A549 (cell line): ENCODE measurements at regions not wholly inside any gene's neighbourhood (a gene's known extent, or its start where the extent isn't known, plus 50 kb on each side); places are given as distances from the start of the nearest gene placed in this dataset.

ENCODE experiments used
- BHLHE40 ChIP-seq: IDR thresholded peaks from 2 replicates; pipeline ENCODE4 v1.6.1; 2012; ENCODE audit warnings: low read depth, low read length, inconsistent platforms
- CEBPB ChIP-seq, 2 experiments: fragments of >200 bp in 1 of 2; sonication (Bioruptor Twin) in 1 of 2; formaldehyde crosslinking in 1 of 2; IDR thresholded peaks; 2 replicates each; pipeline ENCODE4 v1.6.1; 2012 to 2016
- CHD2 ChIP-seq: fragments of 150-350 bp; IDR thresholded peaks from 2 replicates; pipeline ENCODE4 v1.6.1; 2014; ENCODE audit warnings: low read length; ENCODE audit not compliant: partially characterized antibody
- ESRRA ChIP-seq: fragments of 150-350 bp; IDR thresholded peaks from 2 replicates; pipeline ENCODE4 v1.6.1; 2014; ENCODE audit warnings: mild to moderate bottlenecking, low read length, borderline replicate concordance
- JUN ChIP-seq, 2 experiments: fragments of >200 bp; sonication (Bioruptor Twin); formaldehyde crosslinking; IDR thresholded peaks; 2 replicates in 1 of 2; 3 replicates in 1 of 2; pipeline ENCODE4 v1.6.1; 2016 to 2017
- KDM1A ChIP-seq: fragments of 200-600 bp; sonication (generic); IDR thresholded peaks from 2 replicates; pipeline ENCODE4 v1.6.1; 2016; ENCODE audit warnings: low read depth, mild to moderate bottlenecking
- MYC ChIP-seq: IDR thresholded peaks from 2 replicates; pipeline ENCODE4 v1.6.1; 2012; ENCODE audit warnings: mild to moderate bottlenecking, inconsistent platforms, low read length, improper control_type of control experiment, borderline replicate concordance
- POLR2A ChIP-seq: IDR thresholded peaks from 2 replicates; pipeline ENCODE4 v1.6.1; 2012; ENCODE audit warnings: mild to moderate bottlenecking, low read length
- SMC3 ChIP-seq: fragments of >200 bp; sonication (Bioruptor Twin); formaldehyde crosslinking; IDR thresholded peaks from 3 replicates; pipeline ENCODE4 v1.6.1; 2018; ENCODE audit warnings: inconsistent platforms
- TP53 ChIP-seq: fragments of 250-450 bp; sonication (Bioruptor Pico); IDR thresholded peaks from 2 replicates; pipeline ENCODE4 v1.5.0; 2021; ENCODE audit warnings: mild to moderate bottlenecking, moderate library complexity
- TF ChIP-seq, protein P1 (sequence below): fragments of >200 bp; sonication (Bioruptor Twin); formaldehyde crosslinking; IDR thresholded peaks from 3 replicates; pipeline ENCODE4 v1.5.1; 2016
- TF ChIP-seq, protein P2 (sequence below): fragments of 200-600 bp; sonication (generic); IDR thresholded peaks from 2 replicates; pipeline ENCODE4 v1.6.1; 2016; ENCODE audit warnings: antibody characterized with exemption, mild to moderate bottlenecking, moderate library complexity
- TF ChIP-seq, protein P3 (sequence below): fragments of 150-350 bp; IDR thresholded peaks from 2 replicates; pipeline ENCODE4 v1.6.1; 2014; ENCODE audit warnings: low read depth, mild to moderate bottlenecking, low read length

DNA sequence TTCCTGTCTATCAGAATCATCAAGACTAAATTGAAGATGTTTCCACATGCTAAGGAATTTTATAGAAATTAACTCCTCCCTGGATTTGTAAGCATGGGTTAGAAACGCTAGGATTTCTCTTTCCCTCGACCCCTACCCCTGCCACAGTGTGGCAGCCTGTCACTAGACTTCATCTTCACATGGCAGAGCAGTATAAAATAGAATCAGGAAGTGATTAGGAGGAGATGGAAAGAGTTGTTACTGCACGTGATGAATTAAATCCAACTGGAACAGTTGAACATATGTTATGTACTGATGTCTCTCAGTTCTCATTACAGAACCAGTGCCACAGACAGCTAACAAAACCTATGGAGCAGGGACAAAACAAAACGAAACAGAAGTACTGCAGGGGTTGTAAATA is 130.0 kb upstream of the BNIP2 start:
- TF ChIP-seq, protein P1, sequence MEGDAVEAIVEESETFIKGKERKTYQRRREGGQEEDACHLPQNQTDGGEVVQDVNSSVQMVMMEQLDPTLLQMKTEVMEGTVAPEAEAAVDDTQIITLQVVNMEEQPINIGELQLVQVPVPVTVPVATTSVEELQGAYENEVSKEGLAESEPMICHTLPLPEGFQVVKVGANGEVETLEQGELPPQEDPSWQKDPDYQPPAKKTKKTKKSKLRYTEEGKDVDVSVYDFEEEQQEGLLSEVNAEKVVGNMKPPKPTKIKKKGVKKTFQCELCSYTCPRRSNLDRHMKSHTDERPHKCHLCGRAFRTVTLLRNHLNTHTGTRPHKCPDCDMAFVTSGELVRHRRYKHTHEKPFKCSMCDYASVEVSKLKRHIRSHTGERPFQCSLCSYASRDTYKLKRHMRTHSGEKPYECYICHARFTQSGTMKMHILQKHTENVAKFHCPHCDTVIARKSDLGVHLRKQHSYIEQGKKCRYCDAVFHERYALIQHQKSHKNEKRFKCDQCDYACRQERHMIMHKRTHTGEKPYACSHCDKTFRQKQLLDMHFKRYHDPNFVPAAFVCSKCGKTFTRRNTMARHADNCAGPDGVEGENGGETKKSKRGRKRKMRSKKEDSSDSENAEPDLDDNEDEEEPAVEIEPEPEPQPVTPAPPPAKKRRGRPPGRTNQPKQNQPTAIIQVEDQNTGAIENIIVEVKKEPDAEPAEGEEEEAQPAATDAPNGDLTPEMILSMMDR: no peak
- TF ChIP-seq BHLHE40 (no peak), SMC3 (no peak), CEBPB (IDR thresholded peaks at IDR 0.05) (no peak), CHD2 (no peak), JUN (IDR thresholded peaks at IDR 0.05) (no peak), POLR2A (no peak), ESRRA (no peak), KDM1A (no peak), MYC (no peak), TP53 (CRISPR knock-in tag) (no peak)
- TF ChIP-seq, protein P2, sequence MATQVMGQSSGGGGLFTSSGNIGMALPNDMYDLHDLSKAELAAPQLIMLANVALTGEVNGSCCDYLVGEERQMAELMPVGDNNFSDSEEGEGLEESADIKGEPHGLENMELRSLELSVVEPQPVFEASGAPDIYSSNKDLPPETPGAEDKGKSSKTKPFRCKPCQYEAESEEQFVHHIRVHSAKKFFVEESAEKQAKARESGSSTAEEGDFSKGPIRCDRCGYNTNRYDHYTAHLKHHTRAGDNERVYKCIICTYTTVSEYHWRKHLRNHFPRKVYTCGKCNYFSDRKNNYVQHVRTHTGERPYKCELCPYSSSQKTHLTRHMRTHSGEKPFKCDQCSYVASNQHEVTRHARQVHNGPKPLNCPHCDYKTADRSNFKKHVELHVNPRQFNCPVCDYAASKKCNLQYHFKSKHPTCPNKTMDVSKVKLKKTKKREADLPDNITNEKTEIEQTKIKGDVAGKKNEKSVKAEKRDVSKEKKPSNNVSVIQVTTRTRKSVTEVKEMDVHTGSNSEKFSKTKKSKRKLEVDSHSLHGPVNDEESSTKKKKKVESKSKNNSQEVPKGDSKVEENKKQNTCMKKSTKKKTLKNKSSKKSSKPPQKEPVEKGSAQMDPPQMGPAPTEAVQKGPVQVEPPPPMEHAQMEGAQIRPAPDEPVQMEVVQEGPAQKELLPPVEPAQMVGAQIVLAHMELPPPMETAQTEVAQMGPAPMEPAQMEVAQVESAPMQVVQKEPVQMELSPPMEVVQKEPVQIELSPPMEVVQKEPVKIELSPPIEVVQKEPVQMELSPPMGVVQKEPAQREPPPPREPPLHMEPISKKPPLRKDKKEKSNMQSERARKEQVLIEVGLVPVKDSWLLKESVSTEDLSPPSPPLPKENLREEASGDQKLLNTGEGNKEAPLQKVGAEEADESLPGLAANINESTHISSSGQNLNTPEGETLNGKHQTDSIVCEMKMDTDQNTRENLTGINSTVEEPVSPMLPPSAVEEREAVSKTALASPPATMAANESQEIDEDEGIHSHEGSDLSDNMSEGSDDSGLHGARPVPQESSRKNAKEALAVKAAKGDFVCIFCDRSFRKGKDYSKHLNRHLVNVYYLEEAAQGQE: no peak
- TF ChIP-seq, protein P3, sequence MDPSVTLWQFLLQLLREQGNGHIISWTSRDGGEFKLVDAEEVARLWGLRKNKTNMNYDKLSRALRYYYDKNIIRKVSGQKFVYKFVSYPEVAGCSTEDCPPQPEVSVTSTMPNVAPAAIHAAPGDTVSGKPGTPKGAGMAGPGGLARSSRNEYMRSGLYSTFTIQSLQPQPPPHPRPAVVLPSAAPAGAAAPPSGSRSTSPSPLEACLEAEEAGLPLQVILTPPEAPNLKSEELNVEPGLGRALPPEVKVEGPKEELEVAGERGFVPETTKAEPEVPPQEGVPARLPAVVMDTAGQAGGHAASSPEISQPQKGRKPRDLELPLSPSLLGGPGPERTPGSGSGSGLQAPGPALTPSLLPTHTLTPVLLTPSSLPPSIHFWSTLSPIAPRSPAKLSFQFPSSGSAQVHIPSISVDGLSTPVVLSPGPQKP: no peak
